ENCODE measurements at regions not wholly inside any gene's neighbourhood (a gene's known extent, or its start where the extent isn't known, plus 50 kb on each side); places are given as distances from the start of the nearest gene placed in this dataset.

GRCh38 chr9:2335260-2335659 lies 286.3 kb upstream of the VLDLR start:
- CTCF ChIA-PET = no interaction called here
- BruUV-seq (replicated peaks) = no TSS peak

More at GRCh38 chr9:2335260-2335659, 286.3 kb upstream of the VLDLR start:
- H3K27me3 ChIP-seq (ENCODE audit: control insufficient read depth in 2 of 2, insufficient read depth in 2 of 2, low read length in 2 of 2) = no peaks in the 10 kb centered on the region
- no peaks in the 10 kb centered on the region for H3K79me2 ChIP-seq (ENCODE audit: control insufficient read depth, insufficient read depth, low read length)
- FAIRE-seq (no peak), DNase-seq (ENCODE audit: low read depth, low spot score) (no peak)
- H3K9me3 ChIP-seq (replicated peaks; ENCODE audit: control insufficient read depth, insufficient read depth, low read length) = no peaks in the 10 kb centered on the region
- no peak overlapping the region for H3K27ac ChIP-seq (ENCODE audit: insufficient read depth, low read depth, low read length)
- H2AFZ ChIP-seq (ENCODE audit: low read depth, low read length) = no peak overlapping the region
- dilution Hi-C loops (cut with MboI; ENCODE audit: extremely low pct_ligation_motif_present, low sequenced_read_pairs) (no loop called here), intact Hi-C loops (cut with micrococcal nuclease) (loop anchor here (5.0 kb wide), 1 partner anchor 502 kb away; no protein-coding TSS in a partner anchor)
- TF ChIP-seq FOS (IDR thresholded peaks at IDR 0.05; ENCODE audit: borderline replicate concordance, insufficient read depth, low read length) (no peak), MYC (IDR thresholded peaks at IDR 0.05; ENCODE audit: low read depth, low read length) (no peak), POLR2A (IDR thresholded peaks at IDR 0.05; ENCODE audit: low read depth, low read length) (no peak), JUN (IDR thresholded peaks at IDR 0.05; ENCODE audit: borderline replicate concordance, insufficient read depth, insufficient read length, low read depth) (no peak), POLR2AphosphoS5 (IDR thresholded peaks at IDR 0.05; ENCODE audit: insufficient read depth, low read depth, low read length) (no peak), EZH2 (IDR thresholded peaks at IDR 0.05; ENCODE audit: borderline replicate concordance, low read depth, low read length, severe bottlenecking) (no peak)
- TF ChIP-seq, protein P1, sequence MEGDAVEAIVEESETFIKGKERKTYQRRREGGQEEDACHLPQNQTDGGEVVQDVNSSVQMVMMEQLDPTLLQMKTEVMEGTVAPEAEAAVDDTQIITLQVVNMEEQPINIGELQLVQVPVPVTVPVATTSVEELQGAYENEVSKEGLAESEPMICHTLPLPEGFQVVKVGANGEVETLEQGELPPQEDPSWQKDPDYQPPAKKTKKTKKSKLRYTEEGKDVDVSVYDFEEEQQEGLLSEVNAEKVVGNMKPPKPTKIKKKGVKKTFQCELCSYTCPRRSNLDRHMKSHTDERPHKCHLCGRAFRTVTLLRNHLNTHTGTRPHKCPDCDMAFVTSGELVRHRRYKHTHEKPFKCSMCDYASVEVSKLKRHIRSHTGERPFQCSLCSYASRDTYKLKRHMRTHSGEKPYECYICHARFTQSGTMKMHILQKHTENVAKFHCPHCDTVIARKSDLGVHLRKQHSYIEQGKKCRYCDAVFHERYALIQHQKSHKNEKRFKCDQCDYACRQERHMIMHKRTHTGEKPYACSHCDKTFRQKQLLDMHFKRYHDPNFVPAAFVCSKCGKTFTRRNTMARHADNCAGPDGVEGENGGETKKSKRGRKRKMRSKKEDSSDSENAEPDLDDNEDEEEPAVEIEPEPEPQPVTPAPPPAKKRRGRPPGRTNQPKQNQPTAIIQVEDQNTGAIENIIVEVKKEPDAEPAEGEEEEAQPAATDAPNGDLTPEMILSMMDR (IDR thresholded peaks at IDR 0.05; ENCODE audit: extremely low read depth in 1 of 2, insufficient read depth in 1 of 2, low read depth in 1 of 2, low read length in 2 of 2) = no peak
- TF ChIP-seq, protein P2, sequence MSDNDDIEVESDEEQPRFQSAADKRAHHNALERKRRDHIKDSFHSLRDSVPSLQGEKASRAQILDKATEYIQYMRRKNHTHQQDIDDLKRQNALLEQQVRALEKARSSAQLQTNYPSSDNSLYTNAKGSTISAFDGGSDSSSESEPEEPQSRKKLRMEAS (IDR thresholded peaks at IDR 0.05; ENCODE audit: insufficient read depth, insufficient read length) = no peak
- H3K4me2 ChIP-seq (ENCODE audit: insufficient read depth, low read length) = no peak overlapping the region
- H3K4me1 ChIP-seq (ENCODE audit: control insufficient read depth, extremely low read depth, insufficient read depth, low read length) = no peaks in the 10 kb centered on the region
- POLR2A ChIA-PET = no interaction called here
- no peak overlapping the region for H3K4me3 ChIP-seq (replicated peaks in 1 of 3; ENCODE audit: insufficient read depth in 1 of 3, low read depth in 1 of 3, low read length in 3 of 3)
- no peaks in the 10 kb centered on the region for H3K36me3 ChIP-seq (ENCODE audit: control insufficient read depth in 2 of 2, extremely low read depth in 1 of 2, insufficient read depth in 2 of 2, low read length in 2 of 2)
- H3K9me1 ChIP-seq (replicated peaks; ENCODE audit: control insufficient read depth, extremely low read depth, insufficient read depth, low read length) = no peaks in the 10 kb centered on the region
- H4K20me1 ChIP-seq (replicated peaks; ENCODE audit: control insufficient read depth, extremely low read depth, insufficient read depth, low read length) = no peaks in the 10 kb centered on the region
- H3K9ac ChIP-seq (replicated peaks; ENCODE audit: extremely low read depth, insufficient read depth, low read length) = no peak overlapping the region
